GM18505 (cell line): ENCODE measurements at regions not wholly inside any gene's neighbourhood (a gene's known extent, or its start where the extent isn't known, plus 50 kb on each side); places are given as distances from the start of the nearest gene placed in this dataset.

Experiments
- ATAC-seq: cut with Tn5 transposase; IDR thresholded peaks from one replicate; pipeline ENCODE4 v1.9.1; 2021; ENCODE audit not compliant: unreplicated experiment
- POLR2A ChIP-seq: IDR thresholded peaks from 4 replicates; pipeline ENCODE4 v1.6.1; 2011; ENCODE audit warnings: borderline replicate concordance; ENCODE audit not compliant: insufficient read depth, insufficient read length; ENCODE audit errors: extremely low read depth

DNA sequence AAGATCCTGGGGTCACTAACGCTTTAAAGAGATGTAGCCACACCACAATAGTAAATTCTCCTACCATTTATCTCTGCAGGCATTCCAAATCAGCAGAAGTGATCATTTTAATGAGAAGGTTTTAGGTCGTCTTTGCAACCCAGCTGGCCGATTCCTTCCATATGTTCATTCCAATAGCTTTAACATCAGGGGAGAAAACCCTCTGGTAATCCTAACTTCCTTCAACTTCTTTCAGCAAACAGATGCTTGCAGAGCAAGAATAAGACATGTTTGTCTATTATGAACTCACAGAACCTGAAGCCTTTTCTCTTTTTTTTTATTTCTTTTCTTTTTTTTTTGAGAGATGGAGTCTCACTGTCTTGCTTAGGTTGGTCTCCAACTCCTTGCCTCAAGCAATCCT is 498.6 kb upstream of the SLITRK1 start:
- no peak for ATAC-seq
- TF ChIP-seq POLR2A = no peak

DNA sequence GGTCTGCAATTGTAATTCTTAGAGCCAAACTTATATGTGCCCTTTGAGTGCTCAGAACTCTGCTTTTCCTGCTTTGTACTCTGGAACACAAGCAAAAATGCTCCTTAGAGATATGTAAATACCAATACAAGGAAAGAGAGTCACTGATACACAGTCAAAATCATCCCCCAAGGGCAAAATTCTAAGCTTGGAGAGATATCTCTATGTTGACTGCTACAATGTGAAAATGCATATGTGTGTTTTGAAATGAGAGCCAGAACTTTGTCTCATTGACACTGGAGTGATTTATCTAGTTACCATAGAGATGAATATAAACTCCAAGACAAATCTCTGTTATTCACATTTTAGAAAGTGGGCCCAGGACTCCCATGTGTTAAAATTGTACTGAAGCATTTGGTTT is 494.8 kb upstream of the SLITRK1 start:
- no peak for TF ChIP-seq POLR2A
- no peak for ATAC-seq

DNA sequence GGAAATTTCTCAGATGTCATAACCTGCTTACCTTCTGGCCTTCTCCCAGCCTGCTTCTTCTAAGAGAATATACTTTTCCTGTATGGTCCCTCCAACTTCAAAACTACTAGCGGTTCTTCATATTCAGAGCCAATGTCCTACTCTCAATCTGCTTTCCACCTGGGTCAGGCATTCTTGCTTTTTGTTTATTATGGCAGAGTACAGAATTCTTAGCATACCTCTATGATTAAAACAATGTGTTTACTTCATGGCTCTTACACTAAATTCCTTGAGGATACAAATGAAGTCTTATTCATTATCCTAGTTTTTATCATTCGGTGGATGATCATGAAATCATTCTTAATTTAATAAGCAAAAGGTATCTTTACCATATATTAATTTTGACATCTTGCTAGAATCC is 484.2 kb upstream of the SLITRK1 start:
- no peak for TF ChIP-seq POLR2A
- no peak for ATAC-seq

DNA sequence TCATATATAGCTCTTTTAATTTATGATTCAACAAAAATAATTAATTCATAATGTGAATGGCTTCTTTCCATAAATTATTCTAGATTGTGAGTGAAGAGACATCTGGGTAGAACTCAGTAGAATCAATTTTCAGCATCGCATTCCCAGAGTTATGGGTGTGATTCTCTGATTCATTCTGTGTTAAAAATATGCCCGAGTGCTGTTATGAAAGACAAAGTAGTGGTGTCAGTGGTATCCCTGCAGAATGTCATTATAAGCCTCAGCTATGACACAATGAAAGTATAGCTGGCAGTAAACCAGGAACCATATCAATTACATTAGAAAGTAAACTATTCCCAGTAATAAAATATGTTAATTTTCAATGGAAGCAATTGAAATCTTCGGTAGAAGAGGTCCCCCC is 480.5 kb upstream of the SLITRK1 start:
- ATAC-seq = no peak
- TF ChIP-seq POLR2A = no peak

DNA sequence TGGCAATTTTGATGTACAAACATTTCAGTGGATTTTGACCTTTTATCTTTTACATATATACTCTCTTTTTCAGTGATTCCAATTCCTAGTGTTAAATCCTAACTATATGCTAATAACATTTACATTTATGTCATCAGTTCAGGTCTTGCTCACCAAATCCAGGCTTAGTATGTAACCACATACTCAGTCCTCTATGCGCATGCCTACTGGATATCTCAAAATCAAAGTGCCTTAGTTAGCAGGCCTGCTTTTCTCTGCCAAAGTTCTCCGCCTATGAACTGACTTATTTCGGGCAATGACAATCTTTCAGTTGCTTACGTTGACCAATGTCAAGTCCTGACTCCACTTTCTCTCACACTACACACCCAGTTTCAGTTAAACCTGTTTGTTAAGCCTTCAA is 478.5 kb upstream of the SLITRK1 start:
- ATAC-seq = no peak
- TF ChIP-seq POLR2A = no peak

DNA sequence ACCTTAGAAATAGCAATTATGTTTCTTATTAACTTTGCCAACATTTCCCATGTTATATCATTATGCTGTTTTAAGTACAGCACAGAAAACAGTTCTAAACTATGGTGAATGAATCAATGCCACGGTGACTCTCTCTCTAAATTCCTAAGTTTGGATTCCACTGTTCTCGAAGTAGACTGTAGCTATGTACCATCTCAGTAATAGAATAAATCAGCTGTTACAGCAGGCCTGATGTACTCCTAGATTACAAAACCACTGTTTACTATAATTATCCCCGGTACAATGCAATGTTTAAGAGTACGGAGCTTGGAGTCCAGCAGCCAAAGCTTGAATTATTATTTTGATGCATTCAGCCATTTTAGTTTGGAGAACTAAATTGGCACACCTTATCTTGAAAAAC is 476.3 kb upstream of the SLITRK1 start:
- no peak for ATAC-seq
- TF ChIP-seq POLR2A = no peak

DNA sequence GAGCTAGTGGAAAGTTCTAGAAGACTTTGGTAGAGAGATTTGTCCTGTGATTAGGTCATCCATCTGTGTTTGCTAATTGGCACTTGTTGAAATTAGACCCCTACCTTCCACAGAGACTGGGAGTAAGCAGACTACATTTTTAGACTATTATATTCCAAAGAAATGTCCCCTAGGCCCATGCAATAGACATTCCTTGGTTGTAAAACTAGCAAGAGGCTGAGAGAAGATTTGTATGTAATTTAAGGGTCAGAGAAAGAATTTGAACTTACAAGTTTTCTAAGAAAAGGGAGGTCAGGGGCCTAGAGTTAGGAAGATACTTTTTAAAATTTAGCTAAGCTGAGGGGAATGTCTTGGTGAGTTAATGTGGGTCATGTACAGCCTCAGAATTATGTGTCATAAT is 470.7 kb upstream of the SLITRK1 start:
- TF ChIP-seq POLR2A = no peak

DNA sequence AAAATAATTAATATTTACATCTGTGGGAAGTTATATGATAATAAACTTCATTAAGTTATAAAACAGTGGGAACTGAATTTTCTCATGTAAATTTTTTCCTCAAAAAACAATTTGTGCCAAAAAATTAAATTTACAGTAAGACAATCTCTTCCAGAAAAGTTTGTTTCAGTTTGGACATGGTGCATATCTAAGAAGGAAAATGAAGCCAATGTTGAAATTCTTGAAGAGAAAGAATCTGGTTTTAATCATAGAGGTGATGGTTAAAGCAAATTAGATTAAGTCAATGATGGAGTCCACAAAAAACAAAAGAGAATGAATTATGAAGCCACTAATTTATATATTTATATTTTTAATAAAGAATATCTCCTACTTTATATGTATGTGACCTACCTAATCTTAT is 457.2 kb upstream of the SLITRK1 start:
- TF ChIP-seq POLR2A = no peak
- no peak for ATAC-seq

More for the DNA sequence above, 470.7 kb upstream of the SLITRK1 start:
- ATAC-seq = no peak

DNA sequence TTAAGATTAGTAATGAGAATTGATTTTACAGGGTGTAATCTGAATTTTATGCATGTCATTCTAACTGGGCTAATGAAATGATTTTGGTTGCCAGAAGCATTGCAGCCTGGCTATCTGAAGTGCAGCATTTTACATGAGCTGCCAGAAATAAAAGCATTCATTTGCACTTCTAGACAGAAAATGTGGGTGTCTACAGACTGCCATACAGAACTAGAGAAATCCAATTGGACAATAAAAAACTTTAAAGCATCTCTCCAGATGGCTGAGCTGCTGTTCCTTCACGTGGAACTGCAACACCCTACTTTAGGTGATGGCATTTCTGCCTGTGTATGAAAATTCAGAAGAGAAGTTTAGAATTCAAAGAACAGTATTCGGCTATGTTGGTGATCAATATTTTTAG is 450.1 kb upstream of the SLITRK1 start:
- no peak for ATAC-seq
- TF ChIP-seq POLR2A = no peak

DNA sequence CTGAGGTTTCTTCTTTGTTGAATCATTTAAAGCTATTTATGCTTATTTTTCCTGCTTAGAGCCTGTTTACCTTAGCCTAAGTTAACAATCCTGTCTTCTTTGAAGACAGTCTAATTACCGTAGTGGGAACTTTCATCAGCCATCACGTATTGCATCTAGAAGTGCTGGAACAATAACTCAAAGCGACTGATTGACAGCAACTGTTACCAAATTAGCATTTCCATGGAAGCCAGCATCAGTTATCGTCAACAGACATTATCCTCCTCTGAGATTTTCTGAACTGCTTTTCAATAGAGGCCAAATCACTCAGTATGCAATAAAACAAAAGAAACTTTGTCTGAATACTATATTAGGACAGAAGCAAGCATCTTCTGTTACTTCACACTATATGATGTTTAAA is 433.3 kb upstream of the SLITRK1 start:
- no peak for TF ChIP-seq POLR2A
- ATAC-seq = no peak

DNA sequence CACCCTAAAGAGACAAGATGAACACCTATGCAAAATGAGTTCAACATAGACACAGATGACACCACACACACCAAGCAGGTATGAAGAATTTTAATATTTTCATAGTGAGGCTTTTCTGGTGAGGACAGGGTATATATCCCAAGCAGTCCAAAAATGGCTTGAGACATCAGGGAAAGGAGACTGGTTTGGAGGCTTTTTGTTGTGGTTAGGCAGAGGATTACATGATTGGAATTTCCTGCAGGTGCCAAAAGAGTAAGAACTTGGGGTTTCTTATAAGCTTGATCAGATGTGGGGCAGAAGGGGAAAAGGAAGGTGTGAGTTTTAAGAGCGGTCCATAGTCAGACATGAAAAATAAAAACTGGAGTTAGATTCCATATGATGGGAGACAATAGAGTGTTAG is 420.8 kb upstream of the SLITRK1 start:
- no peak for TF ChIP-seq POLR2A
- ATAC-seq = no peak

DNA sequence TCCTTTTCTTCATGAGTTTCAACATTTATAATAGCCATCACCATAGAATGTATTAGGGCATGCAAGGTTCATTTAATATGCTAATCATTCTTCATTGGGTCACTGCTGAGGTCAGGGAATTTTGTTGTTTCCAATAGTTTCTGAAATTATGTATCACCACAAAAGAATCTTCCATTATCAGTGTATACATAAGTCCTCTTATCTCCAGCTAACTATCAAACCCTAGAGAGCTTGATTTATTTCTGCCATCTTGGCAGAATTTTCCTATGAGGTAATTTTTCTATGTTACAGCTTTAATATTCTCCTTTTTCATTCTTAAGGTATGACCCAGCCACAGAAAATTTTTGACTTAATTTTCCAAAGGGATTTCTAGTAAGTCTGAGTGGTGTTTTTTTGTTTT is 415.0 kb upstream of the SLITRK1 start:
- no peak for ATAC-seq
- TF ChIP-seq POLR2A = no peak

DNA sequence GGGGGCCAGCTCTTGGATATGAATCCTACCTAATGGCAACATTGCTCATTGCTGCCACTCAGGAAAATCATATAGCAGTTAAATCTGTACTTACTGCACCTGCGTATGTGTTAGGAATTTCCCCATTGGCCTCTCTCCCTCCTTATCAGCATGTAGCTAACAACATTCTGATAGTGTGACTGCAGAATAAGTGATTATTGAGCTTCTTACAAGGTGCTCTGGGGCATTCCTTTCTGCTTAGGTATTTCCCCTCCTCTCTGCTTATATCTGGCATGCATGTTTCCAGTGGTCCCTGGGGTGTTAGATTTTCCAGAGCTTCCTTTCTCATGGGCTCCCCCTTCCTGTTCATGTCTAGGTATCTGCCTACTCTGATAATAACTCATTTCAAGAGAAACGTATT is 414.1 kb upstream of the SLITRK1 start:
- ATAC-seq = no peak
- no peak for TF ChIP-seq POLR2A

DNA sequence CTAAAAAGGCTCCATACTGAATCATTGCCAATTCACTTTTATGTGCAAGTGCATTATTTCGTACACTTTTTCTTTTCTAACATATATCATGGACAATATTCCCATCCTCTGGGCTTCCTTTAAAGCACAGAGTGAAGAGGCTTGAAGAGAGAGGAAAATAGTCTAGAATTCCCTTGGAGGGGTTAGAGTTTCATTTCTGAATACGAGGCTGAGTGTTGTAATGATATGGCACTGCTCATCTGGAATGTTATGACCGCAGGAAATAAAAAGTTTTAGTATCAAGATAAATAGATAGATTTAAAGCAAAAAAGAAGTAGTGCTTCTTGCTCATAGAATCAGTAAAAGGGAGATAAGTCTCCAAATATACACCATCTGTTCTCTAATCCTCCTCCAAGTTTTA is 412.3 kb upstream of the SLITRK1 start:
- TF ChIP-seq POLR2A = no peak
- no peak for ATAC-seq

DNA sequence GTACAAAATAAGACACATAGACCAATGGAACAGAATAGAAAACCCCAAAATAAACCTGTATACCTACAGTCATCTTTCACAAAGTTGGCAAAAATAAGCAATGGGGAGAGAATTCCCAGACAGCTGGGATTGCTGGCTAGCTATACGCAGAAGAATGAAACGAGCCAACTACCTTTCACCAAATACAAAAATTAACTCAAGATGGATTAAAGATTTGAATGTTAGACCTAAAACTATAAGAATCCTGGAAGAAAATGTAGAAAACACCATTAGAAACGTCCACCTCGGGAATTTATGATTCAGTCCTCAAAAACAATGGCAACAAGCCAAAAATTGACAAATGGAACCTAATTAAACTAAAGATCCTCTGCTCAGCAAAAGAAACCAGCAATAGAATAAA is 408.1 kb upstream of the SLITRK1 start:
- no peak for TF ChIP-seq POLR2A
- ATAC-seq = no peak
